SK-N-SH (cell line): ENCODE measurements at regions not wholly inside any gene's neighbourhood (a gene's known extent, or its start where the extent isn't known, plus 50 kb on each side); places are given as distances from the start of the nearest gene placed in this dataset.

Experiments
- EP300 ChIP-seq, 2 experiments: IDR thresholded peaks; 2 replicates each; pipeline versions ENCODE4 v1.4.0 to v1.6.1; 2012; ENCODE audit warnings: borderline replicate concordance in 1 of 2, low read depth in 1 of 2, low read length in 1 of 2
- RAD21 ChIP-seq: IDR thresholded peaks from 2 replicates; pipeline ENCODE4 v1.6.1; 2012; ENCODE audit warnings: mild to moderate bottlenecking, low read length
- RXRA ChIP-seq: IDR thresholded peaks from 2 replicates; pipeline ENCODE4 v1.4.0; 2012; ENCODE audit warnings: low read depth, mild to moderate bottlenecking, borderline replicate concordance
- SMC3 ChIP-seq: IDR thresholded peaks from 2 replicates; pipeline ENCODE4 v1.6.1; 2012; ENCODE audit warnings: low read depth, low read length, improper control_type of control experiment
- TAF1 ChIP-seq: IDR thresholded peaks from 2 replicates; pipeline ENCODE4 v1.6.1; 2012; ENCODE audit warnings: low read depth, mild to moderate bottlenecking, low read length, moderate library complexity, borderline replicate concordance
- YY1 ChIP-seq: IDR thresholded peaks from 2 replicates; pipeline ENCODE4 v1.4.0; 2012; ENCODE audit warnings: low read depth, mild to moderate bottlenecking
- TF ChIP-seq, protein P1 (sequence below): fragments of 200-600 bp; sonication (generic); IDR thresholded peaks from 2 replicates; pipeline ENCODE4 v1.6.1; 2017; ENCODE audit warnings: antibody characterized with exemption, mild to moderate bottlenecking, moderate library complexity
- TF ChIP-seq, protein P2 (sequence below): IDR thresholded peaks from 2 replicates; pipeline ENCODE4; 2012

DNA sequence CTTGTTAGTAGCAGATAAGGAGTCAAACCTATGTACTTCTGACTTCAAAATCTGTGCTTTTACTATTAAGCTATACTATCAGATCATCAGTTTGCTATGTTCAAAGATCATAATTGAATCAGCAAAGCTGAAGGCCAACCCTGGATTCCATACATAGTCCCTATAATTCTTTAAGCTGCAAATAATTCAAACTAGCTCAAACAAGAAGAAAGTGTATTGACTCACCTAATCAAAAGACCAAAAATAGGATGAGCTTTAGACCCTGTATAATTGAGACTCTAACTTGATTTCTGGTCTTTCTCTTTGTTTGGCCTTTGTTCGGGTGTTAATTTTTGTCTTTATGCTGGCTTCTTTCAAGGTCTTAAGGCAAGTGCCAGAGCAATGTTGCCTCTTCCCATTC, 213.7 kb downstream of the CWF19L2 start:
- TF ChIP-seq, protein P1, sequence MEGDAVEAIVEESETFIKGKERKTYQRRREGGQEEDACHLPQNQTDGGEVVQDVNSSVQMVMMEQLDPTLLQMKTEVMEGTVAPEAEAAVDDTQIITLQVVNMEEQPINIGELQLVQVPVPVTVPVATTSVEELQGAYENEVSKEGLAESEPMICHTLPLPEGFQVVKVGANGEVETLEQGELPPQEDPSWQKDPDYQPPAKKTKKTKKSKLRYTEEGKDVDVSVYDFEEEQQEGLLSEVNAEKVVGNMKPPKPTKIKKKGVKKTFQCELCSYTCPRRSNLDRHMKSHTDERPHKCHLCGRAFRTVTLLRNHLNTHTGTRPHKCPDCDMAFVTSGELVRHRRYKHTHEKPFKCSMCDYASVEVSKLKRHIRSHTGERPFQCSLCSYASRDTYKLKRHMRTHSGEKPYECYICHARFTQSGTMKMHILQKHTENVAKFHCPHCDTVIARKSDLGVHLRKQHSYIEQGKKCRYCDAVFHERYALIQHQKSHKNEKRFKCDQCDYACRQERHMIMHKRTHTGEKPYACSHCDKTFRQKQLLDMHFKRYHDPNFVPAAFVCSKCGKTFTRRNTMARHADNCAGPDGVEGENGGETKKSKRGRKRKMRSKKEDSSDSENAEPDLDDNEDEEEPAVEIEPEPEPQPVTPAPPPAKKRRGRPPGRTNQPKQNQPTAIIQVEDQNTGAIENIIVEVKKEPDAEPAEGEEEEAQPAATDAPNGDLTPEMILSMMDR, result no peak
- TF ChIP-seq SMC3, result no peak
- TF ChIP-seq YY1, result no peak
- no peak for TF ChIP-seq EP300 (IDR thresholded peaks at IDR 0.05; ENCODE audit: borderline replicate concordance in 1 of 2, low read depth in 1 of 2, low read length in 1 of 2)
- no peak for TF ChIP-seq RXRA
- TF ChIP-seq TAF1, result no peak
- TF ChIP-seq, protein P2, sequence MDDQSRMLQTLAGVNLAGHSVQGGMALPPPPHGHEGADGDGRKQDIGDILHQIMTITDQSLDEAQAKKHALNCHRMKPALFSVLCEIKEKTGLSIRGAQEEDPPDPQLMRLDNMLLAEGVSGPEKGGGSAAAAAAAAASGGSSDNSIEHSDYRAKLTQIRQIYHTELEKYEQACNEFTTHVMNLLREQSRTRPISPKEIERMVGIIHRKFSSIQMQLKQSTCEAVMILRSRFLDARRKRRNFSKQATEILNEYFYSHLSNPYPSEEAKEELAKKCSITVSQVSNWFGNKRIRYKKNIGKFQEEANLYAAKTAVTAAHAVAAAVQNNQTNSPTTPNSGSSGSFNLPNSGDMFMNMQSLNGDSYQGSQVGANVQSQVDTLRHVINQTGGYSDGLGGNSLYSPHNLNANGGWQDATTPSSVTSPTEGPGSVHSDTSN, result no peak
- TF ChIP-seq RAD21, result no peak
